Adipocyte (in vitro differentiated cells): ENCODE measurements at regions not wholly inside any gene's neighbourhood (a gene's known extent, or its start where the extent isn't known, plus 50 kb on each side); places are given as distances from the start of the nearest gene placed in this dataset.
"Not testable (repeated sequence)": the region's sequence is repeated elsewhere in the genome, so short reads cannot be mapped to it uniquely, and the experiment has no call there.

Experiments used
- DNase-seq: peaks from one replicate; pipeline ENCODE4 v3.0.0-alpha.2; 2015; ENCODE audit warnings: low read depth
- H3K27me3 ChIP-seq: replicated peaks from 2 replicates; pipeline ENCODE4 v1.7.0; 2013; ENCODE audit warnings: mild to moderate bottlenecking, low read length, moderate library complexity; ENCODE audit not compliant: control insufficient read depth, insufficient read depth
- H3K36me3 ChIP-seq: 2 replicates; pipeline ENCODE4 v1.7.0; 2013; ENCODE audit warnings: low read length, mild to moderate bottlenecking, moderate library complexity; ENCODE audit not compliant: control insufficient read depth, insufficient read depth, severe bottlenecking
- H3K4me1 ChIP-seq: 2 replicates; pipeline ENCODE4 v1.7.0; 2013; ENCODE audit warnings: mild to moderate bottlenecking, low read length, moderate library complexity; ENCODE audit not compliant: control insufficient read depth, insufficient read depth
- H3K4me3 ChIP-seq: 2 replicates; pipeline ENCODE4 v1.7.0; 2013; ENCODE audit warnings: mild to moderate bottlenecking, low read length, moderate library complexity
- H3K9ac ChIP-seq: 2 replicates; pipeline ENCODE4 v1.7.0; 2013; ENCODE audit warnings: mild to moderate bottlenecking, low read length, moderate library complexity
- H3K9me3 ChIP-seq: 2 replicates; pipeline ENCODE4 v1.7.0; 2013; ENCODE audit warnings: mild to moderate bottlenecking, low read length, moderate library complexity; ENCODE audit not compliant: control insufficient read depth

- Histone ChIP-seq H3K9ac (no peak overlapping the region), H3K4me3 (no peak overlapping the region), H3K36me3 (no peaks in the 10 kb centered on the region), H3K9me3 (peaks cover 22% of the 10 kb centered on the region), H3K27me3 (no peaks in the 10 kb centered on the region), H3K4me1 (no peaks in the 10 kb centered on the region)
- no peak for DNase-seq
Measured at GRCh38 chr4:43435291-43435690, 542.8 kb downstream of the GRXCR1 start.

- Histone ChIP-seq H3K4me3 (no peak overlapping the region), H3K9ac (no peak overlapping the region), H3K27me3 (no peaks in the 10 kb centered on the region), H3K4me1 (peaks cover 11% of the 10 kb centered on the region), H3K9me3 (no peaks in the 10 kb centered on the region), H3K36me3 (no peaks in the 10 kb centered on the region)
- no peak for DNase-seq
Measured at GRCh38 chr4:43452948-43453347, 560.4 kb downstream of the GRXCR1 start.

GRCh38 chr4:43456383-43456782 lies 563.9 kb downstream of the GRXCR1 start:
- Histone ChIP-seq H3K4me1 (peaks cover 11% of the 10 kb centered on the region), H3K4me3 (peak overlapping the region; percentile 14), H3K36me3 (no peaks in the 10 kb centered on the region), H3K27me3 (no peaks in the 10 kb centered on the region), H3K9ac (no peak overlapping the region), H3K9me3 (no peaks in the 10 kb centered on the region)
- DNase-seq: no peak

GRCh38 chr4:43457866-43458265 lies 565.4 kb downstream of the GRXCR1 start:
- no peak overlapping the region for H3K9ac ChIP-seq
- no peaks in the 10 kb centered on the region for H3K36me3 ChIP-seq
- H3K9me3 ChIP-seq: no peaks in the 10 kb centered on the region
- H3K4me3 ChIP-seq: no peak overlapping the region
- peaks cover 11% of the 10 kb centered on the region for H3K4me1 ChIP-seq
- H3K27me3 ChIP-seq: no peaks in the 10 kb centered on the region
- DNase-seq: no peak

- peaks cover 11% of the 10 kb centered on the region for H3K4me1 ChIP-seq
- H3K9me3 ChIP-seq: no peaks in the 10 kb centered on the region
- H3K4me3 ChIP-seq: no peak overlapping the region
- no peak for DNase-seq
- H3K36me3 ChIP-seq: no peaks in the 10 kb centered on the region
- H3K9ac ChIP-seq: no peak overlapping the region
- H3K27me3 ChIP-seq: no peaks in the 10 kb centered on the region
Measured at GRCh38 chr4:43458293-43458692, 565.8 kb downstream of the GRXCR1 start.

GRCh38 chr4:43471950-43472349 lies 579.4 kb downstream of the GRXCR1 start:
- H3K4me1 ChIP-seq: no peaks in the 10 kb centered on the region
- no peaks in the 10 kb centered on the region for H3K36me3 ChIP-seq
- no peak overlapping the region for H3K9ac ChIP-seq
- H3K27me3 ChIP-seq: no peaks in the 10 kb centered on the region
- DNase-seq: no peak
- H3K4me3 ChIP-seq: peak overlapping the region; percentile 33
- H3K9me3 ChIP-seq: peaks cover 51% of the 10 kb centered on the region

GRCh38 chr4:43481526-43481925 lies 589.0 kb downstream of the GRXCR1 start:
- H3K4me3 ChIP-seq: no peak overlapping the region
- H3K9ac ChIP-seq: no peak overlapping the region
- DNase-seq: no peak
- H3K9me3 ChIP-seq: peaks cover 10% of the 10 kb centered on the region
- H3K36me3 ChIP-seq: no peaks in the 10 kb centered on the region
- H3K4me1 ChIP-seq: no peaks in the 10 kb centered on the region
- no peaks in the 10 kb centered on the region for H3K27me3 ChIP-seq

- H3K4me1 ChIP-seq: no peaks in the 10 kb centered on the region
Measured at GRCh38 chr4:43485196-43485595, 592.7 kb downstream of the GRXCR1 start.

GRCh38 chr4:43496188-43496587 lies 603.7 kb downstream of the GRXCR1 start:
- H3K4me3 ChIP-seq: no peak overlapping the region
- H3K9me3 ChIP-seq: no peaks in the 10 kb centered on the region
- H3K27me3 ChIP-seq: no peaks in the 10 kb centered on the region
- no peak overlapping the region for H3K9ac ChIP-seq
- no peaks in the 10 kb centered on the region for H3K4me1 ChIP-seq
- no peak for DNase-seq
- H3K36me3 ChIP-seq: no peaks in the 10 kb centered on the region

More at GRCh38 chr4:43485196-43485595, 592.7 kb downstream of the GRXCR1 start:
- no peaks in the 10 kb centered on the region for H3K27me3 ChIP-seq
- H3K4me3 ChIP-seq: no peak overlapping the region
- no peak overlapping the region for H3K9ac ChIP-seq
- no peak for DNase-seq
- peaks cover 7% of the 10 kb centered on the region for H3K9me3 ChIP-seq
- H3K36me3 ChIP-seq: no peaks in the 10 kb centered on the region

- no peak for DNase-seq
- H3K4me1 ChIP-seq: no peaks in the 10 kb centered on the region
- no peak overlapping the region for H3K9ac ChIP-seq
- no peaks in the 10 kb centered on the region for H3K27me3 ChIP-seq
- H3K36me3 ChIP-seq: no peaks in the 10 kb centered on the region
- H3K9me3 ChIP-seq: no peaks in the 10 kb centered on the region
- no peak overlapping the region for H3K4me3 ChIP-seq
Measured at GRCh38 chr4:43496602-43497001, 604.1 kb downstream of the GRXCR1 start.

- not testable (repeated sequence) for DNase-seq, H3K9me3 ChIP-seq, H3K27me3 ChIP-seq, H3K36me3 ChIP-seq, H3K4me3 ChIP-seq, H3K9ac ChIP-seq, H3K4me1 ChIP-seq
Measured at GRCh38 chr4:43505823-43506222, 613.3 kb downstream of the GRXCR1 start.

- Histone ChIP-seq H3K36me3 (no peaks in the 10 kb centered on the region), H3K4me3 (no peak overlapping the region), H3K4me1 (no peaks in the 10 kb centered on the region), H3K9ac (no peak overlapping the region), H3K27me3 (no peaks in the 10 kb centered on the region), H3K9me3 (peaks cover 6% of the 10 kb centered on the region)
- no peak for DNase-seq
Measured at GRCh38 chr4:43512253-43512652, 619.7 kb downstream of the GRXCR1 start.
